ENCODE measurements at regions not wholly inside any gene's neighbourhood (a gene's known extent, or its start where the extent isn't known, plus 50 kb on each side); places are given as distances from the start of the nearest gene placed in this dataset.

DNA sequence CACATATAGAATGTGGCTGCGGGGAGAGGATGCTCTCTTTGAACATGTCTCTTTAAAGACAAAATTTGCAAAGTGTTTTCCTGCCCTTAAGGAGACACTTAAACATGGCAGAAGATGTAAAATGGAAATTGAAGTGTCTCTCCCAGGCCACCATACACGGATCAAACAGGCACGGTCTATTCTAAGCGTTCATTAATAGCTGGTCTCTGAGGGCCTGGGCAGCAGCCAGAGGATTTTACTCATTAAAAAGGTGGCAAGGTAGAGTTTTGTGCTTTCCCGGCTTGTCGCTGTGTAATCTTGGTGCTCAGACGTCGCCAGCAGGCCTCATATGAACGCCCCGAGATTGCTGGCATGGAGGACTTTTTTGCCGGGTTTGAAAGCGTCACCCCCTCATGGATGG lies 205.5 kb downstream of the EMX2 start:
- H3K9ac ChIP-seq (ENCODE audit: low read length): no peak overlapping the region
- no peaks in the 10 kb centered on the region for H3K9me3 ChIP-seq (ENCODE audit: control insufficient read depth in 1 of 2, insufficient read depth in 1 of 2, low read depth in 1 of 2, low read length in 2 of 2)
- no peak for DNase-seq (ENCODE audit: low read depth, low spot score)
- H3K36me3 ChIP-seq (ENCODE audit: control insufficient read depth in 1 of 2, insufficient read depth in 2 of 2, low read length in 2 of 2): no peaks in the 10 kb centered on the region
- no peak overlapping the region for H3K27ac ChIP-seq (ENCODE audit: low read depth, low read length)
- peaks cover 13% of the 10 kb centered on the region; the same call in 1 of the 2 replicates for H3K27me3 ChIP-seq (ENCODE audit: insufficient read depth, low read length)
- intact Hi-C loops (cut with micrococcal nuclease): no loop called here
- no peaks in the 10 kb centered on the region for H4K20me1 ChIP-seq (ENCODE audit: insufficient read depth)
- no peaks in the 10 kb centered on the region for H3K9me2 ChIP-seq (ENCODE audit: insufficient read depth)
- ATAC-seq: no peak
- no peak overlapping the region for H2AFZ ChIP-seq (ENCODE audit: low read depth, low read length, poor library complexity, severe bottlenecking)
- no peak for TF ChIP-seq TCF7L2 (IDR thresholded peaks at IDR 0.05; ENCODE audit: borderline replicate concordance, extremely low read depth, insufficient read depth, insufficient read length)
- TF ChIP-seq ATF3 (IDR thresholded peaks at IDR 0.05): no peak
- no peak for TF ChIP-seq YY1 (IDR thresholded peaks at IDR 0.05; ENCODE audit: extremely low read depth, insufficient replicate concordance, low read depth, low read length)
- TF ChIP-seq SRF (IDR thresholded peaks at IDR 0.05; ENCODE audit: low read depth): no peak
- TF ChIP-seq, protein P1, sequence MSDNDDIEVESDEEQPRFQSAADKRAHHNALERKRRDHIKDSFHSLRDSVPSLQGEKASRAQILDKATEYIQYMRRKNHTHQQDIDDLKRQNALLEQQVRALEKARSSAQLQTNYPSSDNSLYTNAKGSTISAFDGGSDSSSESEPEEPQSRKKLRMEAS (IDR thresholded peaks at IDR 0.05): no peak
- TF ChIP-seq, protein P2, sequence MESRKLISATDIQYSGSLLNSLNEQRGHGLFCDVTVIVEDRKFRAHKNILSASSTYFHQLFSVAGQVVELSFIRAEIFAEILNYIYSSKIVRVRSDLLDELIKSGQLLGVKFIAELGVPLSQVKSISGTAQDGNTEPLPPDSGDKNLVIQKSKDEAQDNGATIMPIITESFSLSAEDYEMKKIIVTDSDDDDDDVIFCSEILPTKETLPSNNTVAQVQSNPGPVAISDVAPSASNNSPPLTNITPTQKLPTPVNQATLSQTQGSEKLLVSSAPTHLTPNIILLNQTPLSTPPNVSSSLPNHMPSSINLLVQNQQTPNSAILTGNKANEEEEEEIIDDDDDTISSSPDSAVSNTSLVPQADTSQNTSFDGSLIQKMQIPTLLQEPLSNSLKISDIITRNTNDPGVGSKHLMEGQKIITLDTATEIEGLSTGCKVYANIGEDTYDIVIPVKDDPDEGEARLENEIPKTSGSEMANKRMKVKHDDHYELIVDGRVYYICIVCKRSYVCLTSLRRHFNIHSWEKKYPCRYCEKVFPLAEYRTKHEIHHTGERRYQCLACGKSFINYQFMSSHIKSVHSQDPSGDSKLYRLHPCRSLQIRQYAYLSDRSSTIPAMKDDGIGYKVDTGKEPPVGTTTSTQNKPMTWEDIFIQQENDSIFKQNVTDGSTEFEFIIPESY (IDR thresholded peaks at IDR 0.05; ENCODE audit: extremely low read depth, insufficient replicate concordance, low read length): no peak
- no peak for TF ChIP-seq SP1 (IDR thresholded peaks at IDR 0.05; ENCODE audit: low read depth)
- no peak for TF ChIP-seq FOSL1 (IDR thresholded peaks at IDR 0.05; ENCODE audit: low read depth)
- no peak for TF ChIP-seq ELF1 (IDR thresholded peaks at IDR 0.05; ENCODE audit: borderline replicate concordance, low read depth)
- no peaks in the 10 kb centered on the region for H3K79me2 ChIP-seq (ENCODE audit: insufficient read depth, low read length)
- ChIA-PET CTCF (no interaction called here), RAD21 (ENCODE audit: low non-redundant PET in 1 of 2, low total read pairs in 2 of 2, uncharacterized antibody in 2 of 2, unreplicated experiment in 2 of 2) (no interaction called here), POLR2A (no interaction called here)
- no peak overlapping the region for H3K4me3 ChIP-seq (replicated peaks in 1 of 2; ENCODE audit: low read depth in 1 of 2, low read length in 2 of 2)
- no peak overlapping the region for H3K4me2 ChIP-seq (ENCODE audit: low read length)
- H3K4me1 ChIP-seq (ENCODE audit: control insufficient read depth in 1 of 2, insufficient read depth in 2 of 2, low read length in 2 of 2): no peaks in the 10 kb centered on the region
- no TSS peak for BruUV-seq (replicated peaks)
